GM23338 (cell line): ENCODE measurements at regions not wholly inside any gene's neighbourhood (a gene's known extent, or its start where the extent isn't known, plus 50 kb on each side); places are given as distances from the start of the nearest gene placed in this dataset.

ENCODE experiments used
- ATAC-seq: fragments of 200-7000 bp; cut with Tn5 transposase; 3 replicates; pipeline ENCODE4 v1.9.1; 2020
- DNase-seq: peaks from one replicate; pipeline ENCODE4 v3.0.0-alpha.2; 2015; ENCODE audit warnings: low spot score
- H2AFZ ChIP-seq: fragments of 200-600 bp; sonication (generic); 2 replicates; pipeline ENCODE4 v1.8.0; 2016; ENCODE audit warnings: antibody characterized with exemption, mild to moderate bottlenecking, moderate library complexity
- H3F3A ChIP-seq: fragments of 200-600 bp; sonication (generic); replicated peaks from 2 replicates; pipeline ENCODE4 v1.8.0; 2017; ENCODE audit warnings: antibody characterized with exemption, mixed run types, low read depth
- H3K27ac ChIP-seq: fragments of 200-600 bp; sonication (generic); 2 replicates; pipeline ENCODE4 v1.6.1; 2016; ENCODE audit warnings: low read depth
- H3K27me3 ChIP-seq: fragments of 200-600 bp; sonication (generic); 2 replicates; pipeline ENCODE4 v1.8.0; 2016; ENCODE audit warnings: mild to moderate bottlenecking, mixed run types, moderate library complexity; ENCODE audit not compliant: insufficient read depth
- H3K36me3 ChIP-seq: fragments of 200-600 bp; sonication (generic); 2 replicates; pipeline ENCODE4 v1.8.0; 2016; ENCODE audit warnings: mild to moderate bottlenecking; ENCODE audit not compliant: insufficient read depth
- H3K4me1 ChIP-seq: fragments of 200-600 bp; sonication (generic); 2 replicates; pipeline ENCODE4 v1.8.0; 2016; ENCODE audit warnings: mild to moderate bottlenecking, moderate library complexity; ENCODE audit not compliant: insufficient read depth
- H3K4me2 ChIP-seq: fragments of 200-600 bp; sonication (generic); 2 replicates; pipeline ENCODE4 v1.7.1; 2017; ENCODE audit warnings: mixed run types
- H3K4me3 ChIP-seq: fragments of 200-600 bp; sonication (generic); 2 replicates; pipeline ENCODE4 v1.6.1; 2016; ENCODE audit warnings: mixed run types
- H3K79me2 ChIP-seq: fragments of 200-600 bp; sonication (generic); replicated peaks from 2 replicates; pipeline ENCODE4 v1.8.0; 2017; ENCODE audit warnings: mild to moderate bottlenecking; ENCODE audit not compliant: insufficient read depth
- H3K9me2 ChIP-seq: fragments of 200-600 bp; sonication (generic); 2 replicates; pipeline ENCODE4 v1.8.0; 2017; ENCODE audit not compliant: insufficient read depth
- H4K20me1 ChIP-seq: fragments of 200-600 bp; sonication (generic); replicated peaks from 2 replicates; pipeline ENCODE4 v1.8.0; 2017; ENCODE audit warnings: mild to moderate bottlenecking; ENCODE audit not compliant: insufficient read depth
- H3K27ac Mint-ChIP-seq: 2 replicates; pipeline ENCODE4 v1.8.0; 2020; ENCODE audit warnings: inconsistent platforms, mild to moderate bottlenecking, moderate library complexity, mixed read lengths
- H3K27me3 Mint-ChIP-seq: 3 replicates; pipeline ENCODE4 v1.8.0; 2022; ENCODE audit warnings: low read depth, mild to moderate bottlenecking, moderate library complexity, mixed read lengths, inconsistent platforms; ENCODE audit not compliant: insufficient read depth, poor library complexity
- H3K36me3 Mint-ChIP-seq: 3 replicates; pipeline ENCODE4 v1.8.0; 2021; ENCODE audit warnings: low read depth, mild to moderate bottlenecking, inconsistent platforms, moderate library complexity, mixed read lengths
- H3K4me1 Mint-ChIP-seq: 3 replicates; pipeline ENCODE4 v1.8.0; 2020; ENCODE audit warnings: mild to moderate bottlenecking, inconsistent platforms, mixed read lengths
- H3K4me3 Mint-ChIP-seq: 3 replicates; pipeline ENCODE4 v1.8.0; 2021; ENCODE audit warnings: moderate library complexity, mild to moderate bottlenecking, inconsistent platforms, mixed read lengths
- H3K9me3 Mint-ChIP-seq: 3 replicates; pipeline ENCODE4 v1.8.0; 2020; ENCODE audit warnings: moderate library complexity, mild to moderate bottlenecking, inconsistent platforms, mixed read lengths
- EZH2 ChIP-seq: fragments of 200-600 bp; sonication (generic); IDR thresholded peaks from one replicate; pipeline ENCODE4 v1.8.0; 2017; ENCODE audit warnings: antibody characterized with exemption, mild to moderate bottlenecking, low read depth; ENCODE audit not compliant: unreplicated experiment
- EZH2phosphoT487 ChIP-seq: fragments of 200-600 bp; sonication (generic); IDR thresholded peaks from one replicate; pipeline ENCODE4 v1.8.1; 2018; ENCODE audit warnings: antibody characterized with exemption; ENCODE audit not compliant: unreplicated experiment
- JUNB ChIP-seq: IDR thresholded peaks from one replicate; pipeline ENCODE4 v1.6.1; 2016; ENCODE audit warnings: antibody characterized with exemption; ENCODE audit not compliant: unreplicated experiment
- NANOG ChIP-seq: IDR thresholded peaks from 2 replicates; pipeline ENCODE4 v1.6.1; 2016; ENCODE audit warnings: antibody characterized with exemption, borderline replicate concordance
- POLR2AphosphoS5 ChIP-seq: IDR thresholded peaks from 2 replicates; pipeline ENCODE4 v1.6.1; 2016; ENCODE audit warnings: antibody characterized with exemption, low read depth
- STAT1 ChIP-seq: IDR thresholded peaks from one replicate; pipeline ENCODE4 v1.6.1; 2016; ENCODE audit warnings: antibody characterized with exemption; ENCODE audit not compliant: unreplicated experiment
- ZNF114 ChIP-seq: fragments of 250-450 bp; sonication (Bioruptor Pico); IDR thresholded peaks from 2 replicates; pipeline ENCODE4 v1.5.0; 2020; ENCODE audit warnings: mild to moderate bottlenecking, moderate library complexity
- TF ChIP-seq, protein P1 (sequence below): fragments of 250-450 bp; sonication (Bioruptor Pico); IDR thresholded peaks from 2 replicates; pipeline ENCODE4 v1.5.0; 2020; ENCODE audit warnings: mild to moderate bottlenecking, moderate library complexity
- TF ChIP-seq, protein P2 (sequence below), 2 experiments: fragments of 200-600 bp in 1 of 2; sonication (generic) in 1 of 2; conservative IDR thresholded peaks; 2 replicates each; pipeline versions ENCODE4 v1.5.1 to v1.6.1; 2016 to 2017; ENCODE audit warnings: antibody characterized with exemption in 2 of 2, low read depth in 2 of 2, mild to moderate bottlenecking in 2 of 2, moderate library complexity in 1 of 2

DNA sequence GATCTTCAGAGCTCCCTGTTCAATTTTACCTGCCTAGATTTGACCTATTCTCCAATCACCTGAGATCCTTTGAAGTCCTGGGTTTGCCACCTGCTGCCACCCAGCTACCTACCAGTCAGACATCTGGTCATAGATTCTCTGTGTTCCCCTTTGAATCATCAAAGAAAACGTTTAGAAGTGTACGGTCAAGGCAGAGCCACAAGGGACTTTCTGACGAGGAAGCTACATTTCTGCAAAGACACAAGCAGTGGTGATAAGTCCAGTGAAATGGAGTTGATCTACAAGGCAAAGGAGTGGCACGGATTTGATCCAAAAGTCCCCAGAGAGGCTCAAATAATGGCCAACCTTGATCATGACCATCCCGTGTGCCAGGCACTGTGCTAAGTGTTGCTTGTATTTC lies 549.9 kb downstream of the MIAT start:
- H3K4me1 ChIP-seq: peaks cover 3% of the 10 kb centered on the region
- ATAC-seq: no peak
- H3K36me3 ChIP-seq: no peaks in the 10 kb centered on the region
- no peak overlapping the region for H3K4me2 ChIP-seq
- H3K27me3 ChIP-seq: no peaks in the 10 kb centered on the region
- no peaks in the 10 kb centered on the region for H3K79me2 ChIP-seq
- H3K36me3 Mint-ChIP-seq: no peaks in the 10 kb centered on the region
- no peak overlapping the region for H3K27ac ChIP-seq
- peaks cover 2% of the 10 kb centered on the region for H3K27me3 Mint-ChIP-seq
- no peak overlapping the region for H3K27ac Mint-ChIP-seq
- H3K4me3 ChIP-seq: no peak overlapping the region
- DNase-seq: no peak
- H4K20me1 ChIP-seq: no peaks in the 10 kb centered on the region
- H3K9me2 ChIP-seq: peaks cover 7% of the 10 kb centered on the region; the same call in 1 of the 2 replicates
- no peak overlapping the region for H2AFZ ChIP-seq
- H3K4me1 Mint-ChIP-seq: peaks cover 16% of the 10 kb centered on the region; the same call in 2 of the 3 replicates
- TF ChIP-seq EZH2phosphoT487: no peak
- TF ChIP-seq NANOG: no peak
- TF ChIP-seq JUNB: no peak
- TF ChIP-seq POLR2AphosphoS5: no peak
- TF ChIP-seq ZNF114 (CRISPR knock-in tag): no peak
- no peak for TF ChIP-seq EZH2
- no peak for TF ChIP-seq STAT1
- TF ChIP-seq, protein P1, sequence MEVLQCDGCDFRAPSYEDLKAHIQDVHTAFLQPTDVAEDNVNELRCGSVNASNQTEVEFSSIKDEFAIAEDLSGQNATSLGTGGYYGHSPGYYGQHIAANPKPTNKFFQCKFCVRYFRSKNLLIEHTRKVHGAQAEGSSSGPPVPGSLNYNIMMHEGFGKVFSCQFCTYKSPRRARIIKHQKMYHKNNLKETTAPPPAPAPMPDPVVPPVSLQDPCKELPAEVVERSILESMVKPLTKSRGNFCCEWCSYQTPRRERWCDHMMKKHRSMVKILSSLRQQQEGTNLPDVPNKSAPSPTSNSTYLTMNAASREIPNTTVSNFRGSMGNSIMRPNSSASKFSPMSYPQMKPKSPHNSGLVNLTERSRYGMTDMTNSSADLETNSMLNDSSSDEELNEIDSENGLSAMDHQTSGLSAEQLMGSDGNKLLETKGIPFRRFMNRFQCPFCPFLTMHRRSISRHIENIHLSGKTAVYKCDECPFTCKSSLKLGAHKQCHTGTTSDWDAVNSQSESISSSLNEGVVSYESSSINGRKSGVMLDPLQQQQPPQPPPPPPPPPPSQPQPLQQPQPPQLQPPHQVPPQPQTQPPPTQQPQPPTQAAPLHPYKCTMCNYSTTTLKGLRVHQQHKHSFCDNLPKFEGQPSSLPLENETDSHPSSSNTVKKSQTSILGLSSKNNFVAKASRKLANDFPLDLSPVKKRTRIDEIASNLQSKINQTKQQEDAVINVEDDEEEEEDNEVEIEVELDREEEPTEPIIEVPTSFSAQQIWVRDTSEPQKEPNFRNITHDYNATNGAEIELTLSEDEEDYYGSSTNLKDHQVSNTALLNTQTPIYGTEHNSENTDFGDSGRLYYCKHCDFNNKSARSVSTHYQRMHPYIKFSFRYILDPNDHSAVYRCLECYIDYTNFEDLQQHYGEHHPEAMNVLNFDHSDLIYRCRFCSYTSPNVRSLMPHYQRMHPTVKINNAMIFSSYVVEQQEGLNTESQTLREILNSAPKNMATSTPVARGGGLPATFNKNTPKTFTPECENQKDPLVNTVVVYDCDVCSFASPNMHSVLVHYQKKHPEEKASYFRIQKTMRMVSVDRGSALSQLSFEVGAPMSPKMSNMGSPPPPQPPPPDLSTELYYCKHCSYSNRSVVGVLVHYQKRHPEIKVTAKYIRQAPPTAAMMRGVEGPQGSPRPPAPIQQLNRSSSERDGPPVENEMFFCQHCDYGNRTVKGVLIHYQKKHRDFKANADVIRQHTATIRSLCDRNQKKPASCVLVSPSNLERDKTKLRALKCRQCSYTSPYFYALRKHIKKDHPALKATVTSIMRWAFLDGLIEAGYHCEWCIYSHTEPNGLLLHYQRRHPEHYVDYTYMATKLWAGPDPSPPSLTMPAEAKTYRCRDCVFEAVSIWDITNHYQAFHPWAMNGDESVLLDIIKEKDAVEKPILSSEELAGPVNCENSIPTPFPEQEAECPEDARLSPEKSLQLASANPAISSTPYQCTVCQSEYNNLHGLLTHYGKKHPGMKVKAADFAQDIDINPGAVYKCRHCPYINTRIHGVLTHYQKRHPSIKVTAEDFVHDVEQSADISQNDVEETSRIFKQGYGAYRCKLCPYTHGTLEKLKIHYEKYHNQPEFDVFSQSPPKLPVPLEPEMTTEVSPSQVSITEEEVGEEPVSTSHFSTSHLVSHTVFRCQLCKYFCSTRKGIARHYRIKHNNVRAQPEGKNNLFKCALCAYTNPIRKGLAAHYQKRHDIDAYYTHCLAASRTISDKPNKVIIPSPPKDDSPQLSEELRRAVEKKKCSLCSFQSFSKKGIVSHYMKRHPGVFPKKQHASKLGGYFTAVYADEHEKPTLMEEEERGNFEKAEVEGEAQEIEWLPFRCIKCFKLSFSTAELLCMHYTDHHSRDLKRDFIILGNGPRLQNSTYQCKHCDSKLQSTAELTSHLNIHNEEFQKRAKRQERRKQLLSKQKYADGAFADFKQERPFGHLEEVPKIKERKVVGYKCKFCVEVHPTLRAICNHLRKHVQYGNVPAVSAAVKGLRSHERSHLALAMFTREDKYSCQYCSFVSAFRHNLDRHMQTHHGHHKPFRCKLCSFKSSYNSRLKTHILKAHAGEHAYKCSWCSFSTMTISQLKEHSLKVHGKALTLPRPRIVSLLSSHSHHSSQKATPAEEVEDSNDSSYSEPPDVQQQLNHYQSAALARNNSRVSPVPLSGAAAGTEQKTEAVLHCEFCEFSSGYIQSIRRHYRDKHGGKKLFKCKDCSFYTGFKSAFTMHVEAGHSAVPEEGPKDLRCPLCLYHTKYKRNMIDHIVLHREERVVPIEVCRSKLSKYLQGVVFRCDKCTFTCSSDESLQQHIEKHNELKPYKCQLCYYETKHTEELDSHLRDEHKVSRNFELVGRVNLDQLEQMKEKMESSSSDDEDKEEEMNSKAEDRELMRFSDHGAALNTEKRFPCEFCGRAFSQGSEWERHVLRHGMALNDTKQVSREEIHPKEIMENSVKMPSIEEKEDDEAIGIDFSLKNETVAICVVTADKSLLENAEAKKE: no peak
- TF ChIP-seq, protein P2, sequence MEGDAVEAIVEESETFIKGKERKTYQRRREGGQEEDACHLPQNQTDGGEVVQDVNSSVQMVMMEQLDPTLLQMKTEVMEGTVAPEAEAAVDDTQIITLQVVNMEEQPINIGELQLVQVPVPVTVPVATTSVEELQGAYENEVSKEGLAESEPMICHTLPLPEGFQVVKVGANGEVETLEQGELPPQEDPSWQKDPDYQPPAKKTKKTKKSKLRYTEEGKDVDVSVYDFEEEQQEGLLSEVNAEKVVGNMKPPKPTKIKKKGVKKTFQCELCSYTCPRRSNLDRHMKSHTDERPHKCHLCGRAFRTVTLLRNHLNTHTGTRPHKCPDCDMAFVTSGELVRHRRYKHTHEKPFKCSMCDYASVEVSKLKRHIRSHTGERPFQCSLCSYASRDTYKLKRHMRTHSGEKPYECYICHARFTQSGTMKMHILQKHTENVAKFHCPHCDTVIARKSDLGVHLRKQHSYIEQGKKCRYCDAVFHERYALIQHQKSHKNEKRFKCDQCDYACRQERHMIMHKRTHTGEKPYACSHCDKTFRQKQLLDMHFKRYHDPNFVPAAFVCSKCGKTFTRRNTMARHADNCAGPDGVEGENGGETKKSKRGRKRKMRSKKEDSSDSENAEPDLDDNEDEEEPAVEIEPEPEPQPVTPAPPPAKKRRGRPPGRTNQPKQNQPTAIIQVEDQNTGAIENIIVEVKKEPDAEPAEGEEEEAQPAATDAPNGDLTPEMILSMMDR (conservative IDR thresholded peaks at IDR 0.05; ENCODE audit: low read depth in 2 of 2): no peak
- H3K4me3 Mint-ChIP-seq: no peak overlapping the region
- no peaks in the 10 kb centered on the region for H3F3A ChIP-seq
- no peaks in the 10 kb centered on the region for H3K9me3 Mint-ChIP-seq
